GM12872 (cell line): ENCODE measurements at regions not wholly inside any gene's neighbourhood (a gene's known extent, or its start where the extent isn't known, plus 50 kb on each side); places are given as distances from the start of the nearest gene placed in this dataset.

Experiments used
- TF ChIP-seq, protein P1 (sequence below): IDR thresholded peaks from 3 replicates; pipeline ENCODE4 v1.5.1; 2011; ENCODE audit warnings: low read depth, mild to moderate bottlenecking, low read length, moderate library complexity; ENCODE audit not compliant: insufficient read depth

DNA sequence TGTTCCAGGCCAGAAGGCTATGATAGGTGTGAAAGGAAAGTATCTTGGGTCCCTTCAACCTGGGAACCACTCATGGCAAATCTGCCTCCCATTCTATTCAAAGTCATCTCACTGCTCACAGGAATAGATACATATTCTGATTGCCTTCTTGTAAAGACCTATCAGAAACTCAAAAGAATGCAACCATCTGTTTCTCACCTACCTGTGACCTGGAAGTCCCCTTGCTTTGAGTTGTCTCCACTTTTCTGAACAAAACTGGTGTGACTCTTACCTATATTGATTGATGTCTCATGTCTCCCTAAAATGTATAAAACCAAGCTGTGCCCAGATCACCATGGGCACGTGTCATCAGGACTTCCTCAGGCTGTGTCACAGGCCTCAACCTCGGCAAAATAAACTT is 1149.3 kb downstream of the NSUN3 start:
- TF ChIP-seq, protein P1, sequence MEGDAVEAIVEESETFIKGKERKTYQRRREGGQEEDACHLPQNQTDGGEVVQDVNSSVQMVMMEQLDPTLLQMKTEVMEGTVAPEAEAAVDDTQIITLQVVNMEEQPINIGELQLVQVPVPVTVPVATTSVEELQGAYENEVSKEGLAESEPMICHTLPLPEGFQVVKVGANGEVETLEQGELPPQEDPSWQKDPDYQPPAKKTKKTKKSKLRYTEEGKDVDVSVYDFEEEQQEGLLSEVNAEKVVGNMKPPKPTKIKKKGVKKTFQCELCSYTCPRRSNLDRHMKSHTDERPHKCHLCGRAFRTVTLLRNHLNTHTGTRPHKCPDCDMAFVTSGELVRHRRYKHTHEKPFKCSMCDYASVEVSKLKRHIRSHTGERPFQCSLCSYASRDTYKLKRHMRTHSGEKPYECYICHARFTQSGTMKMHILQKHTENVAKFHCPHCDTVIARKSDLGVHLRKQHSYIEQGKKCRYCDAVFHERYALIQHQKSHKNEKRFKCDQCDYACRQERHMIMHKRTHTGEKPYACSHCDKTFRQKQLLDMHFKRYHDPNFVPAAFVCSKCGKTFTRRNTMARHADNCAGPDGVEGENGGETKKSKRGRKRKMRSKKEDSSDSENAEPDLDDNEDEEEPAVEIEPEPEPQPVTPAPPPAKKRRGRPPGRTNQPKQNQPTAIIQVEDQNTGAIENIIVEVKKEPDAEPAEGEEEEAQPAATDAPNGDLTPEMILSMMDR = no peak

DNA sequence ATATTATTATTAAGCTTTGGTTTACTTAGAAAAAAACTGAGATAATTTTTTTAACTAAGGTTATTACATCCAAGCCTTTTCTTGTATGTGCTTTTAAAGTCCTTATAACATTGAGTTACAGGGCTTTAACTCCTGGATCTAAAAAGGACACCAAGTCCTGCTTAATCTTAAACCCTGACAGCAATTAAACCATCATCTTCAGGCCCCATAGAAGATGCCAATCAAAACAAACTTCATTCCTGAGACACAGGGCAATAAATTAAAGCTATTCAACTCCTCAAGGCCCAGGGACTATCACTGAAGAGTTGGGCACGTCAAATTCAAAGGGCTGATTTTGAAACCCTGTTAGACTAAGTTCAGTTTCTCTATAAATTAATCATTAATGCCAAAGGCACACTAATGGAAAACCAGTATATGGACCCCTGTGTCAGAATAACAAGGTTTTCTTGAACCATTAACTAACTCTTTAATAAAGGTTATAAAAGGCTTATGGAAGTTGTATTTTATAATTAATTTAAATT is 1152.6 kb downstream of the NSUN3 start:
- TF ChIP-seq, protein P1 = no peak

DNA sequence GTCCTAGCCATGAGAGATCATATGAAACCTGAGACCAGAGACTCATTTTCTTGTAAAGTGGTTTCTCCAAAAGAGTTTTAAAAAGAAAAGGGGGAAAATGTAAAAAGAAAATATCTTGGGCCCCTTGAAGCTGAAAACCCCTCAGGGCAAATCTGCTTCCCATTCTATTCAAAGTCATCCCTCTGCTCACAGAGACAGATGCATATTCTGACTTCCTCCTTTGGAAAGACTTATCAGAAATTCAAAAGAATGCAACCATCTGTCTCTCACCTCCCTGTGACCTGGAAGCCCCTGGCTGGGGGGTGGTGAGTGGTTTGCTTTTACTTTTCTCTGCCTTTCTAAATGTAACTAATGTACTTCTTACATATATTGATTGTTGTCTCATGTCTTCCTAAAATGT is 1154.8 kb downstream of the NSUN3 start:
- TF ChIP-seq, protein P1 = no peak

DNA sequence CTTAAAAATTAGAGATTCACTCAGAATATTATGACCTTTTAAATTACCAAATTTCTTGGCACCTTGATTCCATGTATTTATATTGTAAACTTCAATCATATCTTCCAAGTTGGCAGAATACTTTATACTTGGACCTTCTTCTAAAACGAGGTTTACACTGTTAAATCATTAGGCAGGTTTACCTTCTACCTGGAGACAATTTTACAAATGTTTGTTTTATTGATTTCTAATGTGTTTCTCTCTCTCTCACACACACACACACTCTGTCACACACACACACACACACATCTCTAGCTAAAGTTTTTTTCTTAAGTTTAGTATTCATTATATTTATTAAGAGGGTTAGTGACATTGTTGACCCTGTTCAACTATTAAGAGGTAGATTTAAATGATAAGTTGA is 1155.6 kb downstream of the NSUN3 start:
- TF ChIP-seq, protein P1 = no peak

DNA sequence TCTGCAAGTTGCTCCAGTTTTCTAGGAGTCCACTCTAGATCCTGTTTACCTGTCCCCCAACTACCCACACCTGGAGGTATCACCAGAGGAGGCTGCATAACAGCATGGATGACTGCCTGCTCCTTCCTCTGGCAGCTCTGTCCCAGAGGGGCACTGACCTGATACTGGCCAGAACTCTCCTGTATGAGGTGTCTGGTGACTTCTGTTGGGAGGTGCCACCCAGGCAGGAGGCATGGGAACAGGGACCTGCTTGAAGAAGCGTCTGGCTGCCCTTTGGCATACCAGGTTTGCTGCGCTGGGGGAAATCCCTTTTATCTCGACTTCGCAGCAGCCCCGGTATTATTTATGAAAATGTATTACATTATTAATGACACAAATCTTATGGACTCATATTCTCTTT is 1163.6 kb downstream of the NSUN3 start:
- TF ChIP-seq, protein P1 = no peak

DNA sequence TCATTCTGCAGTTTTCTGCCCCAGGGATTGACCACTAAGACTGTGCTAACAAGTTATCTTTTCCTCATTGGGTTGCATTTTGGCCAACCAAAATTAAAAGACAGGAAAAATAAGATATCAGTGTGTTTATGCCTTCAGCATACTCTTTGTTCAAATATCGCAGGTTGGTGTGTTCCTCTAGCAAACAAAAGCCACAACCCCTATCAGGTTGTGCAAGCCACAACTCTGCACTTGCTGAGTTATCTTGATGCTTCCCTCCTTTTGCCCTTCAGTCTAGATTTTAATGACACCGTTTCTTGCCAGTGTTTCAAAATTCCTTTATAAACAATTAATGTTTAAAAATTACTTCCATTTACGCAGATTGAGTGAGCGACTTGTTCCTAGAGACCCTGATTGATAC is 1164.2 kb downstream of the NSUN3 start:
- TF ChIP-seq, protein P1 = no peak

DNA sequence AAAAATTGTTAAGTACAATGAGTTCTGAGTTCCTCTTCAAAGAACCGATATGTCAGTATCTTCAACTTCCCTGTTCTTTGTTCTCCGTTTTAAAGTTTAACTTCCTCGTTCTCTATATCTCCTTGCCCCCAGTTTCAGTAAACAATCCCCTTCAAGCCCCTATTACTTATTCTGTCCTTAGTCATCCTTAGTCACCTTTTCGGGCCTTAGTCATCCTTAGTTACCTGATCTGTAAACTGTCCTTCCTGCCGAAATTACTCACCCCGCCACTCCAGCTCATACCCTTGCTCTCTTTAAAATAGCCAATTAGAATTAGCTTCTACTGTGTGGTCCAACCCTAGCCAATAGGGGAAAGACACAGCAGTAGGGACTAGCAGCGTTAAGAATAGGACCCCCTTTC is 1165.6 kb downstream of the NSUN3 start:
- TF ChIP-seq, protein P1 = no peak
